A673 (cell line): ENCODE measurements at regions not wholly inside any gene's neighbourhood (a gene's known extent, or its start where the extent isn't known, plus 50 kb on each side); places are given as distances from the start of the nearest gene placed in this dataset.

Experiments
- CTCF ChIP-seq: fragments of 300-800, 200-600 bp; sonication (generic); conservative IDR thresholded peaks from 2 replicates; pipeline ENCODE4 v1.5.1; 2017; ENCODE audit warnings: low read depth, mild to moderate bottlenecking, antibody characterized with exemption, low read length, moderate library complexity, mixed read lengths
- EZH2 ChIP-seq: fragments of 200-600 bp; sonication (generic); IDR thresholded peaks from 2 replicates; pipeline ENCODE4 v1.6.1; 2017; ENCODE audit warnings: borderline replicate concordance, low read depth, mild to moderate bottlenecking, mixed read lengths, antibody characterized with exemption, low read length; ENCODE audit not compliant: poor library complexity, severe bottlenecking

DNA sequence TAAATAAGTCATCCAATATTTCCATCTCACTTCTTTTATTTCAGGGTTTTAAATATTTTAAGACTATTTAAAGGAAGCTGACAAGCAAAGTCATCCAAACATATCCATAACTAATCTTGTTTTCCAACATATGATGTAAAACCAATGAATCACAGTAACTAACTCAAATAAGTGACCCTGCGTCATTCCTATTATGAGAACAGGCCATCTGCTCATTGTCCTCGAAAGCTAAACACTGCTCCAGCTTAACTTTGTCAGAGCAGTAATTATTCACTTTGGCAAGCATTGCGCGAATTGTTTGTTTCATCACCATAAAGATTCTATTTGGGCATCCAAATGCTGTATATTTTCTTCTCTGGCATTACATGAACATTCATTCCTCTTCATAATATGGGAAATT, 99.1 kb downstream of the CAPZA3 start:
- TF ChIP-seq CTCF (no peak), EZH2 (no peak)
